Panc1 (cell line): ENCODE measurements at regions not wholly inside any gene's neighbourhood (a gene's known extent, or its start where the extent isn't known, plus 50 kb on each side); places are given as distances from the start of the nearest gene placed in this dataset.

Source experiments
- ATAC-seq: fragments of 200-7000 bp; cut with Tn5 transposase; 2 replicates; pipeline ENCODE4 v1.9.1; 2020; ENCODE audit warnings: mild to moderate bottlenecking, moderate library complexity
- BruUV-seq: library from RNA; stranded (reverse); fragments of 400-500 nt; replicated peaks from 2 replicates; lab custom pipeline; 2021; lab: Mats Ljungman, UMichigan
- CTCF ChIA-PET: fragments of 300-600 bp; sonication (Branson Sonifier 250); formaldehyde crosslinking; loops from one replicate; lab custom pipeline; 2022; ENCODE audit warnings: antibody characterized with exemption; lab: Charles Lee
- POLR2A ChIA-PET: fragments of 300-600 bp; sonication (Branson Sonifier 250); formaldehyde crosslinking; loops from one replicate; lab custom pipeline; 2022; ENCODE audit warnings: antibody characterized with exemption; lab: Charles Lee
- DNase-seq: peaks from one replicate; pipeline ENCODE4 v3.0.0-alpha.2; 2010; ENCODE audit warnings: low read depth, low spot score
- H3K27ac ChIP-seq: 2 replicates; pipeline ENCODE4 v1.5.1; 2011; ENCODE audit warnings: mild to moderate bottlenecking, low read length, inconsistent platforms
- H3K27me3 ChIP-seq: fragments of 200-500 bp; sonication (Bioruptor generic); 2 replicates; pipeline ENCODE4 v1.6.0; 2014; ENCODE audit warnings: low read length, inconsistent platforms; ENCODE audit not compliant: control insufficient read depth, insufficient read depth
- H3K36me3 ChIP-seq: fragments of 200-500 bp; sonication (Bioruptor generic); 2 replicates; pipeline ENCODE4 v1.5.1; 2014; ENCODE audit warnings: inconsistent platforms, mild to moderate bottlenecking, low read length, moderate library complexity; ENCODE audit not compliant: control insufficient read depth, insufficient read depth
- H3K4me1 ChIP-seq: 2 replicates; pipeline ENCODE4 v1.5.1; 2011; ENCODE audit warnings: inconsistent platforms, mild to moderate bottlenecking, low read length, moderate library complexity; ENCODE audit not compliant: control insufficient read depth, insufficient read depth
- H3K4me3 ChIP-seq, 2 experiments: 2 replicates each; pipeline ENCODE4 v1.5.1; 2011 to 2012; ENCODE audit warnings: low read depth in 2 of 2, low read length in 2 of 2, mild to moderate bottlenecking in 2 of 2, inconsistent platforms in 1 of 2, moderate library complexity in 1 of 2
- H3K9me3 ChIP-seq: fragments of 200-500 bp; sonication (Bioruptor generic); 2 replicates; pipeline ENCODE4 v1.5.1; 2014; ENCODE audit warnings: low read depth, mild to moderate bottlenecking, inconsistent platforms, low read length, moderate library complexity; ENCODE audit not compliant: control insufficient read depth, insufficient read depth
- POLR2AphosphoS5 ChIP-seq: IDR thresholded peaks from 2 replicates; pipeline ENCODE4 v1.6.1; 2012; ENCODE audit warnings: mild to moderate bottlenecking, low read depth, low read length, moderate library complexity
- SIN3A ChIP-seq: IDR thresholded peaks from 2 replicates; pipeline ENCODE4 v1.6.1; 2012; ENCODE audit warnings: low read depth, mild to moderate bottlenecking, low read length, moderate library complexity, borderline replicate concordance; ENCODE audit not compliant: insufficient read depth
- TCF7L2 ChIP-seq: IDR thresholded peaks from 2 replicates; pipeline ENCODE4 v1.6.1; 2011; ENCODE audit warnings: mild to moderate bottlenecking, low read depth, low read length, inconsistent platforms
- in situ Hi-C: cut with HindIII; loops from 2 replicates; pipeline ENCODE4 v1.10.0; 2016; ENCODE audit warnings: low sequenced_read_pairs, low pct_unique_long_range_greater_than_20kb
- intact Hi-C: fragments of 100-400 bp; cut with micrococcal nuclease; formaldehyde crosslinking; loops from one replicate; pipeline ENCODE4 v1.10.0; 2022; ENCODE audit not compliant: unreplicated experiment
- TF ChIP-seq, protein P1 (sequence below): fragments of 450-650 bp; IDR thresholded peaks from 2 replicates; pipeline ENCODE4 v1.5.1; 2017; ENCODE audit warnings: mild to moderate bottlenecking
- TF ChIP-seq, protein P2 (sequence below), 2 experiments: IDR thresholded peaks; 2 replicates each; pipeline ENCODE4 v1.6.1; 2011 to 2012; ENCODE audit warnings: low read depth in 2 of 2, control low read depth in 1 of 2, low read length in 1 of 2, mild to moderate bottlenecking in 1 of 2, moderate library complexity in 1 of 2; ENCODE audit not compliant: insufficient read depth in 1 of 2

DNA sequence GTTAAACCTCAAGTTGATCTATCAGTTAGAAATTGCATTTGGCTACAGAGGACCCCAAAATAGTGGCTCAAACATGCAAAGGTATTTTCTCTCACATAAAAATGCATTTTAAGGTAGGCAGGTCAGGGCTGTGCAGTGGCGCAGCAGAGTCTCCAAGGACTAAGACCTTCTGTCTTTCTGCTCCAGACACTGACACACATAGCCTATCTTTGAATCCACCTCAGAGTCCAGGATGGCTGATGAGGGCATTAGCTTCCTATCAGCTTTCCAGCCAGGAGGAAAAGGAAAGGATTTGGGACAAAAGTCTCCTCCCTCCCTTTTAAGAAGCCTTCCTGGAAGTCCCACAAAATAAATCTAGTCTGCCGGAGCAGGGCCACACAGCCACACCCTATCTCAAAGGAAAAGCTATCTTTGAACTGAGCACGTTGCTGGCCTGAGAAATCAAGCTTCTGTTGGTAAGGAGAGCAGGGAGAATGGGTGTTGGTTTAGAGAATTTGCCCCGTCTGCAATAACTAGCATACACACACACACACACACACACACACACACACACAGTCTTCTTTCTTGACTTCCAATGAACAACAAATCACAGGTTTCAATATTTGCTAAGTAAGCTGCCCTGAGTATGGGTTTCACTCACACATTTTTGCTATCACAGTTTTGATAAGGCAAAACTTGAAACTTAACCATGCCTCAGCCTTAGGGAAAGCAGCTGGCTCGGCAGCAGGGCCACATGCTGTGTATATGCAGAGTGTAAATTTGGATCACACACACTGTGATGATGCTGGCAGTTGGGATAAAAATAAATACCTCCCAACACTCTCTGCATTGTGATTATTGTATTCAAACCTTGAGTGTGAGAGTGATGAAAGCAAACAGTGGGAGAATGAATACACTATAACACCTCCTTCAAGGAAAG lies 116.6 kb upstream of the MAP3K1 start:
- in situ Hi-C loops (no loop called here), intact Hi-C loops (no loop called here)
- no peak overlapping the region for H3K4me3 ChIP-seq
- peaks cover 31% of the 10 kb centered on the region for H3K27me3 ChIP-seq
- no peaks in the 10 kb centered on the region for H3K36me3 ChIP-seq
- DNase-seq (no peak), ATAC-seq (no peak)
- TF ChIP-seq POLR2AphosphoS5 (no peak), TCF7L2 (no peak), SIN3A (no peak)
- TF ChIP-seq, protein P1, sequence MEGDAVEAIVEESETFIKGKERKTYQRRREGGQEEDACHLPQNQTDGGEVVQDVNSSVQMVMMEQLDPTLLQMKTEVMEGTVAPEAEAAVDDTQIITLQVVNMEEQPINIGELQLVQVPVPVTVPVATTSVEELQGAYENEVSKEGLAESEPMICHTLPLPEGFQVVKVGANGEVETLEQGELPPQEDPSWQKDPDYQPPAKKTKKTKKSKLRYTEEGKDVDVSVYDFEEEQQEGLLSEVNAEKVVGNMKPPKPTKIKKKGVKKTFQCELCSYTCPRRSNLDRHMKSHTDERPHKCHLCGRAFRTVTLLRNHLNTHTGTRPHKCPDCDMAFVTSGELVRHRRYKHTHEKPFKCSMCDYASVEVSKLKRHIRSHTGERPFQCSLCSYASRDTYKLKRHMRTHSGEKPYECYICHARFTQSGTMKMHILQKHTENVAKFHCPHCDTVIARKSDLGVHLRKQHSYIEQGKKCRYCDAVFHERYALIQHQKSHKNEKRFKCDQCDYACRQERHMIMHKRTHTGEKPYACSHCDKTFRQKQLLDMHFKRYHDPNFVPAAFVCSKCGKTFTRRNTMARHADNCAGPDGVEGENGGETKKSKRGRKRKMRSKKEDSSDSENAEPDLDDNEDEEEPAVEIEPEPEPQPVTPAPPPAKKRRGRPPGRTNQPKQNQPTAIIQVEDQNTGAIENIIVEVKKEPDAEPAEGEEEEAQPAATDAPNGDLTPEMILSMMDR = no peak
- TF ChIP-seq, protein P2, sequence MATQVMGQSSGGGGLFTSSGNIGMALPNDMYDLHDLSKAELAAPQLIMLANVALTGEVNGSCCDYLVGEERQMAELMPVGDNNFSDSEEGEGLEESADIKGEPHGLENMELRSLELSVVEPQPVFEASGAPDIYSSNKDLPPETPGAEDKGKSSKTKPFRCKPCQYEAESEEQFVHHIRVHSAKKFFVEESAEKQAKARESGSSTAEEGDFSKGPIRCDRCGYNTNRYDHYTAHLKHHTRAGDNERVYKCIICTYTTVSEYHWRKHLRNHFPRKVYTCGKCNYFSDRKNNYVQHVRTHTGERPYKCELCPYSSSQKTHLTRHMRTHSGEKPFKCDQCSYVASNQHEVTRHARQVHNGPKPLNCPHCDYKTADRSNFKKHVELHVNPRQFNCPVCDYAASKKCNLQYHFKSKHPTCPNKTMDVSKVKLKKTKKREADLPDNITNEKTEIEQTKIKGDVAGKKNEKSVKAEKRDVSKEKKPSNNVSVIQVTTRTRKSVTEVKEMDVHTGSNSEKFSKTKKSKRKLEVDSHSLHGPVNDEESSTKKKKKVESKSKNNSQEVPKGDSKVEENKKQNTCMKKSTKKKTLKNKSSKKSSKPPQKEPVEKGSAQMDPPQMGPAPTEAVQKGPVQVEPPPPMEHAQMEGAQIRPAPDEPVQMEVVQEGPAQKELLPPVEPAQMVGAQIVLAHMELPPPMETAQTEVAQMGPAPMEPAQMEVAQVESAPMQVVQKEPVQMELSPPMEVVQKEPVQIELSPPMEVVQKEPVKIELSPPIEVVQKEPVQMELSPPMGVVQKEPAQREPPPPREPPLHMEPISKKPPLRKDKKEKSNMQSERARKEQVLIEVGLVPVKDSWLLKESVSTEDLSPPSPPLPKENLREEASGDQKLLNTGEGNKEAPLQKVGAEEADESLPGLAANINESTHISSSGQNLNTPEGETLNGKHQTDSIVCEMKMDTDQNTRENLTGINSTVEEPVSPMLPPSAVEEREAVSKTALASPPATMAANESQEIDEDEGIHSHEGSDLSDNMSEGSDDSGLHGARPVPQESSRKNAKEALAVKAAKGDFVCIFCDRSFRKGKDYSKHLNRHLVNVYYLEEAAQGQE (IDR thresholded peaks at IDR 0.05; ENCODE audit: insufficient read depth in 1 of 2, low read depth in 2 of 2, low read length in 1 of 2) = no peak
- ChIA-PET CTCF (no interaction called here), POLR2A (interaction anchor here (0.7 kb wide), 1 partner anchor 540 kb away, joined by 3 read pairs; no protein-coding TSS in a partner anchor)
- BruUV-seq = no TSS peak
- no peaks in the 10 kb centered on the region for H3K9me3 ChIP-seq
- H3K27ac ChIP-seq = no peak overlapping the region
- H3K4me1 ChIP-seq = no peaks in the 10 kb centered on the region

DNA sequence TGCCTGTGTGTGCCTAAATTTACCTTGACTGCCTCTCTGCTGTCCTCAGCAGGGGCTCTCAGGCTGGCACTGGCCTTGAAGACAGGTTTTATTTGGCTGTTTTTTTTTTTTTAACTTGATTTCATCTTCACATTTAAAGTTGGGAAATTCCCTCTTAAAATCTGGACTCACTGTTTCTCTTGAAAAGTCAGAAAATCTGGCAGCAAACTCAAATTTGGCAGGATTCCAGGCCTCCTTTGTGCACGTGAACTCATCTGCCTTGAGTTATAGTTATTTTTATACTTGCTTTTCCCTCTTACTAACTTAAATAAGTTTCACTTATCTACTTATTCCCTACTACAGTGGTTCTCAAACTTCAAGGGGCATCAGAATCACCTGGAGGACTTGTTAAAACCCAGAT lies 118.4 kb upstream of the MAP3K1 start:
- intact Hi-C loops = no loop called here
- Histone ChIP-seq H3K27ac (no peak overlapping the region), H3K27me3 (peaks cover 23% of the 10 kb centered on the region), H3K36me3 (no peaks in the 10 kb centered on the region), H3K9me3 (no peaks in the 10 kb centered on the region), H3K4me1 (no peaks in the 10 kb centered on the region), H3K4me3 (no peak overlapping the region)
- no peak for DNase-seq
- TF ChIP-seq TCF7L2 = no peak
- TF ChIP-seq, protein P2 (IDR thresholded peaks at IDR 0.05; ENCODE audit: insufficient read depth in 1 of 2, low read depth in 2 of 2, low read length in 1 of 2) = no peak
- TF ChIP-seq, protein P1 = no peak
- TF ChIP-seq POLR2AphosphoS5 = no peak
- no peak for TF ChIP-seq SIN3A
- ChIA-PET CTCF (no interaction called here), POLR2A (interaction anchor here (0.6 kb wide), 1 partner anchor 34 kb away, joined by 7 read pairs; no protein-coding TSS in a partner anchor)
- no peak for ATAC-seq
- in situ Hi-C loops = no loop called here
- no TSS peak for BruUV-seq
